CD4-positive, alpha-beta T cell (primary cell): ENCODE measurements at regions not wholly inside any gene's neighbourhood (a gene's known extent, or its start where the extent isn't known, plus 50 kb on each side); places are given as distances from the start of the nearest gene placed in this dataset.

Experiments
- ATAC-seq: fragments of 200-7000 bp; cut with Tn5 transposase; one replicate; pipeline ENCODE4 v1.10.0; 2022; ENCODE audit warnings: mild to moderate bottlenecking; ENCODE audit not compliant: poor library complexity
- CTCF ChIA-PET: fragments of 350-600 bp; sonication (Branson Sonifier 250); formaldehyde crosslinking; loops from one replicate; lab custom pipeline; 2021; ENCODE audit warnings: antibody characterized with exemption, inconsistent platforms; lab: Charles Lee
- POLR2A ChIA-PET: fragments of 350-600 bp; sonication (Branson Sonifier 250); formaldehyde crosslinking; loops from one replicate; lab custom pipeline; 2021; ENCODE audit warnings: antibody characterized with exemption, inconsistent platforms; lab: Charles Lee
- DNase-seq, 14 experiments: peaks; one replicate each; pipeline ENCODE4 v3.0.0-alpha.2; 2013 to 2020; ENCODE audit warnings: mixed read lengths in 2 of 14
- H3K27ac ChIP-seq, 2 donors: one replicate each; pipeline versions ENCODE4 v1.5.1 to v1.7.0; 2013; ENCODE audit warnings: low read length in 2 of 2, low read depth in 1 of 2, mild to moderate bottlenecking in 1 of 2
- H3K27me3 ChIP-seq, 2 experiments: 1 replicate in 1 of 2; 2 replicates in 1 of 2; pipeline versions ENCODE4 v1.6.1 to v1.7.0; 2013; ENCODE audit warnings: low read length in 2 of 2, control low read depth in 1 of 2, mild to moderate bottlenecking in 1 of 2, moderate library complexity in 1 of 2; ENCODE audit not compliant: insufficient read depth in 2 of 2, control insufficient read depth in 1 of 2
- H3K36me3 ChIP-seq: one replicate; pipeline ENCODE4 v1.6.1; 2013; ENCODE audit warnings: low read length, control low read depth; ENCODE audit not compliant: insufficient read depth
- H3K4me1 ChIP-seq: one replicate; pipeline ENCODE4 v1.6.1; 2013; ENCODE audit warnings: low read length, control low read depth; ENCODE audit not compliant: insufficient read depth
- H3K4me3 ChIP-seq: one replicate; pipeline ENCODE4 v1.5.1; 2013; ENCODE audit warnings: mild to moderate bottlenecking, low read length, moderate library complexity
- H3K9me3 ChIP-seq, 2 experiments: 1 replicate in 1 of 2; 2 replicates in 1 of 2; pipeline versions ENCODE4 v1.6.1 to v1.7.0; 2013; ENCODE audit warnings: low read length in 2 of 2, mild to moderate bottlenecking in 2 of 2, control low read depth in 1 of 2, moderate library complexity in 1 of 2; ENCODE audit not compliant: control insufficient read depth in 1 of 2, insufficient read depth in 1 of 2
- H3K27ac Mint-ChIP-seq: one replicate; pipeline ENCODE4 v1.8.0; 2020; ENCODE audit warnings: mixed read lengths
- H3K27me3 Mint-ChIP-seq: one replicate; pipeline ENCODE4 v1.8.0; 2021; ENCODE audit warnings: mixed read lengths
- H3K36me3 Mint-ChIP-seq: one replicate; pipeline ENCODE4 v1.8.0; 2021; ENCODE audit warnings: low read depth, mixed read lengths
- H3K4me1 Mint-ChIP-seq: one replicate; pipeline ENCODE4 v1.8.0; 2021; ENCODE audit warnings: low read depth, mixed read lengths
- H3K4me3 Mint-ChIP-seq: one replicate; pipeline ENCODE4 v1.8.0; 2020; ENCODE audit warnings: mild to moderate bottlenecking, mixed read lengths
- H3K9me3 Mint-ChIP-seq: one replicate; pipeline ENCODE4 v1.8.0; 2020; ENCODE audit warnings: mixed read lengths
- intact Hi-C, 2 experiments: fragments of 100-400 bp; cut with DNase I in 1 of 2; cut with micrococcal nuclease in 1 of 2; formaldehyde crosslinking; loops; one replicate each; pipeline versions ENCODE4 v1.15.1 to v1.9.0; 2023 to 2025; cut with DNase I, micrococcal nuclease
- TF ChIP-seq, protein P1 (sequence below): fragments of 200-600 bp; IDR thresholded peaks from one replicate; pipeline ENCODE4 v1.8.0; 2022; ENCODE audit warnings: antibody characterized with exemption, mild to moderate bottlenecking

DNA sequence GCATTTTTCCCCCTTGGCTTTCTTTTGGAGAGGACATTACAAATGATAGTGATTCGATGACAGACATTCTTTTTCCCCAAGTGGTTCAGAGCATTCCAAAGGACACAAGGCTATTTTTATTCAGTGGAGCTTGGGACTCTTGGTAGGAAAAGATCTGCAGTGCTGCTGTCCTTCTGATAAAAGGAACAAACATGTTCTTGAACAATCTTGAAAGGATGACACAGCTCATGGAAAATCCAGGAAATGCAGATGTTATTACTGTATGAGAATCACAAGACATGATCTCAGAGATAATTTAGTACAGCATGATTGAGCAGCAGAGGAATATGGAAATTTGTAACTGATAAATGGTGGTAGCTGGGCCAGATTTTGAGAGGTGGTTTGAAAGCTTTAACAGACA, 96.2 kb upstream of the RFC3 start:
- ChIA-PET CTCF (interaction anchor here (1.2 kb wide), 1 partner anchor 493 kb away, joined by 3 read pairs; no protein-coding TSS in a partner anchor), POLR2A (no interaction called here)
- no peaks in the 10 kb centered on the region for H3K9me3 Mint-ChIP-seq
- no peak for DNase-seq
- no peaks in the 10 kb centered on the region for H3K36me3 ChIP-seq
- H3K27ac Mint-ChIP-seq: no peak overlapping the region
- H3K27ac ChIP-seq: no peak overlapping the region
- TF ChIP-seq, protein P1, sequence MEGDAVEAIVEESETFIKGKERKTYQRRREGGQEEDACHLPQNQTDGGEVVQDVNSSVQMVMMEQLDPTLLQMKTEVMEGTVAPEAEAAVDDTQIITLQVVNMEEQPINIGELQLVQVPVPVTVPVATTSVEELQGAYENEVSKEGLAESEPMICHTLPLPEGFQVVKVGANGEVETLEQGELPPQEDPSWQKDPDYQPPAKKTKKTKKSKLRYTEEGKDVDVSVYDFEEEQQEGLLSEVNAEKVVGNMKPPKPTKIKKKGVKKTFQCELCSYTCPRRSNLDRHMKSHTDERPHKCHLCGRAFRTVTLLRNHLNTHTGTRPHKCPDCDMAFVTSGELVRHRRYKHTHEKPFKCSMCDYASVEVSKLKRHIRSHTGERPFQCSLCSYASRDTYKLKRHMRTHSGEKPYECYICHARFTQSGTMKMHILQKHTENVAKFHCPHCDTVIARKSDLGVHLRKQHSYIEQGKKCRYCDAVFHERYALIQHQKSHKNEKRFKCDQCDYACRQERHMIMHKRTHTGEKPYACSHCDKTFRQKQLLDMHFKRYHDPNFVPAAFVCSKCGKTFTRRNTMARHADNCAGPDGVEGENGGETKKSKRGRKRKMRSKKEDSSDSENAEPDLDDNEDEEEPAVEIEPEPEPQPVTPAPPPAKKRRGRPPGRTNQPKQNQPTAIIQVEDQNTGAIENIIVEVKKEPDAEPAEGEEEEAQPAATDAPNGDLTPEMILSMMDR: no peak
- H3K27me3 ChIP-seq: no peaks in the 10 kb centered on the region
- H3K4me1 Mint-ChIP-seq: peaks cover 27% of the 10 kb centered on the region
- no peaks in the 10 kb centered on the region for H3K9me3 ChIP-seq
- H3K4me3 ChIP-seq: no peak overlapping the region
- no peaks in the 10 kb centered on the region for H3K4me1 ChIP-seq
- no peak overlapping the region for H3K4me3 Mint-ChIP-seq
- intact Hi-C loops: loop anchor here (5.0 to 10.0 kb wide), 4 partner anchors 174 to 1809 kb away; no protein-coding TSS in a partner anchor
- no peaks in the 10 kb centered on the region for H3K36me3 Mint-ChIP-seq
- no peaks in the 10 kb centered on the region for H3K27me3 Mint-ChIP-seq
- ATAC-seq: no peak

DNA sequence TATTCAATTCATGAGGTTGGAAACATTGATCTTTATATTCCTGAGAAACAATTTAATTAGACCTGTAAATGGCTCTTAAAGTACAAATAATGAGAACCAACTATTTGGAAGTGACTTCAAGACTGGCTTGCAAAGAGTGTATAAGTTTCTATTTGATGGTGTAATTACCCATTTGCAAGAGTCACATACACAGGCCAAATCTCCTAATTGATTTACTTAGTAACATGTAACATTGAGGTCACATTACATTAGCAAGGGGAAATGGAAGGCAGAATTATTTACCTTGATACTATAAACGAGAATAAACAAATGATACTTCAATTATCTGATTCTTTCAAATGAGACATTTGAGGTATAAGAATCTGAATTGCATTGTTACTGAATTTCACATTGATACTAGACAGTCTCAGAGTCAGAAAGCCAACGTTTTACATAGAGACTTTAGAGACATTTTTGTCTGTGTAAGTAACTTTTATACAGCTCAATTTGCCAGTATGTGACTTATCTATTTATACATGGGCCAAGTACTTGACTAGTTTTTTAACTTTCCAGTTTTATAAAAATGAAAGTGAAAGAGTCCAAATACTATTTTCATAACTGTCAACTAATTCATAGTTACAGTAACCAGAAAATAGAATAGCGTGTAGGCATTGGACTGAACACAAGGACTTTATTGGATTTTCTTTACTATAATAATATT, 95.6 kb upstream of the RFC3 start:
- intact Hi-C loops: loop anchor here (5.0 to 10.0 kb wide), 4 partner anchors 175 to 1810 kb away; no protein-coding TSS in a partner anchor
- TF ChIP-seq, protein P1: no peak
- ChIA-PET CTCF (interaction anchor here (1.2 kb wide), 1 partner anchor 494 kb away, joined by 3 read pairs; no protein-coding TSS in a partner anchor), POLR2A (interaction anchor here (2.3 kb wide), 1 partner anchor 180 kb away, joined by 16 read pairs; no protein-coding TSS in a partner anchor)
- Histone ChIP-seq H3K4me1 (no peaks in the 10 kb centered on the region), H3K27ac (no peak overlapping the region), H3K4me3 (no peak overlapping the region), H3K36me3 (no peaks in the 10 kb centered on the region), H3K9me3 (no peaks in the 10 kb centered on the region), H3K27me3 (no peaks in the 10 kb centered on the region)
- ATAC-seq (no peak), DNase-seq (peak in 1 of 14 experiments; percentile 43)
- Mint-ChIP-seq H3K27ac (no peak overlapping the region), H3K9me3 (no peaks in the 10 kb centered on the region), H3K36me3 (no peaks in the 10 kb centered on the region), H3K27me3 (no peaks in the 10 kb centered on the region), H3K4me1 (peaks cover 27% of the 10 kb centered on the region), H3K4me3 (no peak overlapping the region)

DNA sequence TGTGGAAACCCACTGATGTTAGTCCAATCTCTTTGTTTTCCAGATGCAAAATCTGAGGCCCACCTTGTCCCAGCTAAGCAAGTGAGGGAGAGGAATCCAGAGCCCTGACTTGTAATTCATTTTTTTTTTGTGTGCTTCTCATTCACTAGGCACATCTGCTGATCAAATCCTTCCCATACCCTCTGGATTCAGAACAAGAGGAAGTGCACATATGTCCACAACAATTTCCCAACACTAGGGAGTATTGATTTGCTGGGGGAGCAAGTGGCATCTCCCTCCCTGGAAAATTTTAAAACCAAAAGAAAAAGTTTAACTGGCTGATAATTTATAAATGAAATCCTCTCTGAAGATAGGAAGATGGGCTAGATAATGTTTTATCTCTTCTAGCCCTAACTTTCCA, 94.6 kb upstream of the RFC3 start:
- Mint-ChIP-seq H3K27ac (no peak overlapping the region), H3K4me1 (peaks cover 27% of the 10 kb centered on the region), H3K9me3 (no peaks in the 10 kb centered on the region), H3K4me3 (no peak overlapping the region), H3K27me3 (no peaks in the 10 kb centered on the region), H3K36me3 (no peaks in the 10 kb centered on the region)
- H3K4me1 ChIP-seq: peaks cover 2% of the 10 kb centered on the region
- ChIA-PET POLR2A (interaction anchor here (2.3 to 2.4 kb wide), 2 partner anchors 181 to 494 kb away, joined by 8 to 16 read pairs; no protein-coding TSS in a partner anchor), CTCF (interaction anchor here (0.6 to 1.6 kb wide), 5 partner anchors 12 to 1122 kb away, joined by 3 to 20 read pairs (median 3); no protein-coding TSS in a partner anchor)
- intact Hi-C loops: loop anchor here (1.0 to 10.0 kb wide), 5 partner anchors 176 to 1811 kb away; no protein-coding TSS in a partner anchor
- no peaks in the 10 kb centered on the region for H3K36me3 ChIP-seq
- no peaks in the 10 kb centered on the region for H3K27me3 ChIP-seq
- ATAC-seq: no peak
- H3K9me3 ChIP-seq: no peaks in the 10 kb centered on the region
- DNase-seq: no peak
- no peak overlapping the region for H3K27ac ChIP-seq
- TF ChIP-seq, protein P1: no peak
- H3K4me3 ChIP-seq: no peak overlapping the region
